Sigmoid colon (tissue), 3 donors: ENCODE measurements at regions not wholly inside any gene's neighbourhood (a gene's known extent, or its start where the extent isn't known, plus 50 kb on each side); places are given as distances from the start of the nearest gene placed in this dataset.

ENCODE experiments used
- CTCF ChIP-seq, 4 experiments: fragments of 450-650 bp in 3 of 4; fragments of 200-600 bp in 1 of 4; IDR thresholded peaks; one replicate each; pipeline ENCODE4 v1.5.1; 2016 to 2019; ENCODE audit warnings: antibody characterized with exemption in 4 of 4, mild to moderate bottlenecking in 3 of 4, moderate library complexity in 2 of 4
- POLR2A ChIP-seq, 2 donors: fragments of 450-650 bp; IDR thresholded peaks; one replicate each; pipeline ENCODE4 v1.6.1; 2016; ENCODE audit warnings: antibody characterized with exemption in 2 of 2, mild to moderate bottlenecking in 2 of 2, moderate library complexity in 2 of 2

GRCh38 chr11:127710831-127711230 lies 710.3 kb upstream of the KIRREL3 start:
- no peak for TF ChIP-seq CTCF (IDR thresholded peaks at IDR 0.05)
- TF ChIP-seq POLR2A (IDR thresholded peaks at IDR 0.05) = no peak
